GM12874 (cell line): ENCODE measurements at regions not wholly inside any gene's neighbourhood (a gene's known extent, or its start where the extent isn't known, plus 50 kb on each side); places are given as distances from the start of the nearest gene placed in this dataset.

Experiments
- CTCF ChIP-seq: IDR thresholded peaks from 2 replicates; pipeline ENCODE4 v1.5.1; 2011; ENCODE audit warnings: low read depth, mild to moderate bottlenecking, control low read depth, low read length, moderate library complexity; ENCODE audit not compliant: insufficient read depth

GRCh38 chr6:62889240-62889639 lies 322.0 kb upstream of the FKBP1C start:
- no peak for TF ChIP-seq CTCF

GRCh38 chr6:62891065-62891647 lies 320.1 kb upstream of the FKBP1C start:
- TF ChIP-seq CTCF, result no peak; the same call in 1 of the 2 replicates

GRCh38 chr6:62894114-62894513 lies 317.2 kb upstream of the FKBP1C start:
- no peak for TF ChIP-seq CTCF

- TF ChIP-seq CTCF, result no peak
These were observed 308.0 kb upstream of the FKBP1C start for GRCh38 chr6:62903266-62903665.

- no peak for TF ChIP-seq CTCF
These were observed 306.6 kb upstream of the FKBP1C start for GRCh38 chr6:62904687-62905086.

- TF ChIP-seq CTCF, result no peak
These were observed 296.7 kb upstream of the FKBP1C start for GRCh38 chr6:62914530-62914929.

GRCh38 chr6:62923728-62924127 lies 287.5 kb upstream of the FKBP1C start:
- TF ChIP-seq CTCF, result no peak
